GM21825 (cell line): ENCODE measurements at regions not wholly inside any gene's neighbourhood (a gene's known extent, or its start where the extent isn't known, plus 50 kb on each side); places are given as distances from the start of the nearest gene placed in this dataset.
"Not testable (repeated sequence)": the region's sequence is repeated elsewhere in the genome, so short reads cannot be mapped to it uniquely, and the experiment has no call there.

Experiments used
- ATAC-seq: cut with Tn5 transposase; IDR thresholded peaks from one replicate; pipeline ENCODE4 v1.9.1; 2021; ENCODE audit warnings: mild to moderate bottlenecking, moderate library complexity; ENCODE audit not compliant: unreplicated experiment

DNA sequence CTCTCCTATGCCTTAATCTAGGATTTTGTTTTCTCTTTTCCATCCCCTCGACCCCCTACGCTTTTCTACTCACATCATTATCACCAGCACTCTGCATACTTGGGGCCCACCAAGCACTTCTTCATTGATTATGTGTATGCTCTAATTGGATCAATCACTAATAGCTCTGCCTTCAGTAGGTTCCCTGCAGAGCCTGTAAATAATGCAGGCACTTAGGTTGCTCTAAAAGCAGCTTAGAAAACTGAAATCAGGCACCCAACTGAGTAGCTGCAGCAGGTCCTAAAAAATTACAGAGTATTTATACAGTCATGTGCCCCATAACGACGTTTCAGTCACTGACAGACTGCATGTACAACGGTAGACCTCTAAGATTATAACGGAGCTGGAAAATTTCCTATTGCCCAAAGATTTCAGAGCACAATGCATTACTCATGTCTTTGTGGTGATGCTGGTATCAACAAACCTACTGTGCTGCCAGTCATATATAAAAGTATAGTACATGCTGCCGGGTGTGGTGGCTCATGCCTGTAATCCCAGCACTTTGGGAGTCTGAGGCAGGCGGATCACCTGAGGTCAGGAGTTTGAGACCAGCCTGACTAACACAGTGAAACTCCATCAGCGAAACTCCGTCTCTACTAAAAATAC is 280.4 kb downstream of the HS3ST3B1 start:
- ATAC-seq: no peak

DNA sequence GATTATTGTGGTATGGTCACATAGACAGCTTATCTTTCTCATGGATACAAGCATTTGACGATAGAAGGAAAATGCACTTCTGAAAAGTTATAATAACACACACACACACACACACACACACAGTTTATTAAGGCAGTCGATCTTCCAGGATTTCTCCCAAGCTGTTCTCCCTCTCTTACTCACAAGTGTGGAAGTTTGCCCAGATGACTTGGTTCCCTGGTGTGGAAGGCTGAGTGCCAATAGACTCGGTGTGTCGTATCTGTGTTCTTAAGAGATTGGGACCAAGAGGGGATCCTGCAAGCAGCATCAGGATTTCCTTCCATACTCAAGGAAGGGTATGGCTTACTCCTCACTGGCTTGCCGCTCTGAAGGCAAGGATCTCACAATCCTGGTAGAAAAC is 279.6 kb downstream of the HS3ST3B1 start:
- no peak for ATAC-seq

GRCh38 chr17:14579716-14580115 is 278.8 kb downstream of the HS3ST3B1 start:
- ATAC-seq: no peak

GRCh38 chr17:14575471-14575953 is 274.6 kb downstream of the HS3ST3B1 start:
- no peak for ATAC-seq

GRCh38 chr17:14560325-14560724 is 259.4 kb downstream of the HS3ST3B1 start:
- ATAC-seq: not testable (repeated sequence)

GRCh38 chr17:14559264-14560119 is 258.6 kb downstream of the HS3ST3B1 start:
- ATAC-seq: no peak

DNA sequence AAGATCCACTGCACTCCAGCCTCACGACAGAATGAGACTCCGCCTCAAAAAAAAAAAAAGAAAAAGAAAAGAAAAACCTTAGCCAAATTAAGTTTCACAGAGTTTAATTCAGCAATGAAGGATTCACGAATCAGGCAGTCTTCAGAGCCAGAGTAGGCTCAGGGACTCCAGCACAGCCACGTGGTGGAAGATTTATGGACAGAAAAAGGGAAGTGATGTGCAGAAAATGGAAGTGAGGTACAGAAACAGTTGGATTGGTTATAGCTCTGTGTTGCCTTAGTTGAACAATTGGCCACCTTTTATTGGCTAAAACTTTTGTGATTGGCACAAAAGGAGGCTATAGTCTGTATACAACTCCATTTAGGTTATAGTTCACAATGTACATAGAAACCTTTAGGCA is 256.6 kb downstream of the HS3ST3B1 start:
- no peak for ATAC-seq

GRCh38 chr17:14553847-14554246 is 253.0 kb downstream of the HS3ST3B1 start:
- ATAC-seq: no peak

GRCh38 chr17:14552306-14552705 is 251.4 kb downstream of the HS3ST3B1 start:
- ATAC-seq: no peak

DNA sequence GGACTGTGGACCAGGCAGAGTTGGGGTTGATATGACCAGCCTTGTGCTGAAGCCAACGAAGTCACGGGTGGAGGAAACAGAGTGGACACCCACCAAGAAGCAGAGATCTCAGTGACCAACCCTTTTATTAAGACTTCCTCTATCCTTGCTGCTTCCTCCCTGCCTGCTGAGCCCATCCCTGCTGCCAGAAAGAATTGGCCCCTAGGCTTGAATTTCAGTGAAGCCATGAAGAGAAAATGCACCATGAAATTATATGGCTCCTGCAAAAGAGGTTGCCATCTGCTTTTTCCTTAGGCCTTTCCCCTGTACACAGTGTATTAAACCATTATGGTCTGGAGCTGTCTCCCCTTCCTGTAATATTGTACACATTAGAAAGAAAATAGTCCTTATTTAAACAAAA is 246.7 kb downstream of the HS3ST3B1 start:
- ATAC-seq: no peak

- ATAC-seq: no peak
Measured at GRCh38 chr17:14547016-14547415, 246.1 kb downstream of the HS3ST3B1 start.

DNA sequence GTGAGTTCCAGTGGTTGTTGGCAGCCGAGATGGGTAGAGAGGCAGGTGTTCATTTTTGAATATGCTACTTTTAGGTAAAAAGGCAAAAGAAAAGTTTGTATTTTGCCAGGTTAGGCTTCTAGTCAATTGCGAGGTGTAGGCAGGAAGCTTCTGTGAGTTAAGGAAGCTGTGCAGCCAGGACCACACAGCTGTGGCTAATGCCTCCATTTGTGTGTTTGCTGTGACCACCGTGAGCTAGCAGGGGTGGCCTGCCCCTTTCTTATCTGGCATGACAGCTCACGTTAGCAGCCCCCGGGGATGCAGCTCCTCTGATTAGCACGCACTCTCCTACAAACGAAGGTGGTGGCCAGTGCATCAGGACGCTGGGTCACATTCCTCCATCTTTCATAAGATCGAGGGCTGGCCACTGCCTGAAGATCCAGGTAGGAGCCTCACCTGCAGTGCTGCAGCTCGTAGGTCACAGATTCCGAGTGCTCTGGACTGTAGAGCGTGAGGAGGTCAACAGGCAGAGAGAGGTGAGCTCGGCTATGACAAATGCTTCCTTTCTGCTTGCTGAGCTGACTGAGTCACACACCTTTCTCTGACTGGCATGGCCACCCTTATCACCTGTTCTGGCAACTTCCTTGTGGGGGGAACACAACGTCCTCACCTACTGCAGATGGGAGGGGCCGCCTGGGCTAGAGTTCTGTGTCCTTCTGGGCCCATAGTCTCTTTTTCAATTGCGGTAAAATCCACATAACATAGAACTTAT is 244.4 kb downstream of the HS3ST3B1 start:
- no peak for ATAC-seq

- ATAC-seq: no peak
Measured at GRCh38 chr17:14541714-14542113, 240.8 kb downstream of the HS3ST3B1 start.

- no peak for ATAC-seq
Measured at GRCh38 chr17:14539801-14540200, 238.9 kb downstream of the HS3ST3B1 start.

- ATAC-seq: not testable (repeated sequence)
Measured at GRCh38 chr17:14532242-14532641, 231.4 kb downstream of the HS3ST3B1 start.

DNA sequence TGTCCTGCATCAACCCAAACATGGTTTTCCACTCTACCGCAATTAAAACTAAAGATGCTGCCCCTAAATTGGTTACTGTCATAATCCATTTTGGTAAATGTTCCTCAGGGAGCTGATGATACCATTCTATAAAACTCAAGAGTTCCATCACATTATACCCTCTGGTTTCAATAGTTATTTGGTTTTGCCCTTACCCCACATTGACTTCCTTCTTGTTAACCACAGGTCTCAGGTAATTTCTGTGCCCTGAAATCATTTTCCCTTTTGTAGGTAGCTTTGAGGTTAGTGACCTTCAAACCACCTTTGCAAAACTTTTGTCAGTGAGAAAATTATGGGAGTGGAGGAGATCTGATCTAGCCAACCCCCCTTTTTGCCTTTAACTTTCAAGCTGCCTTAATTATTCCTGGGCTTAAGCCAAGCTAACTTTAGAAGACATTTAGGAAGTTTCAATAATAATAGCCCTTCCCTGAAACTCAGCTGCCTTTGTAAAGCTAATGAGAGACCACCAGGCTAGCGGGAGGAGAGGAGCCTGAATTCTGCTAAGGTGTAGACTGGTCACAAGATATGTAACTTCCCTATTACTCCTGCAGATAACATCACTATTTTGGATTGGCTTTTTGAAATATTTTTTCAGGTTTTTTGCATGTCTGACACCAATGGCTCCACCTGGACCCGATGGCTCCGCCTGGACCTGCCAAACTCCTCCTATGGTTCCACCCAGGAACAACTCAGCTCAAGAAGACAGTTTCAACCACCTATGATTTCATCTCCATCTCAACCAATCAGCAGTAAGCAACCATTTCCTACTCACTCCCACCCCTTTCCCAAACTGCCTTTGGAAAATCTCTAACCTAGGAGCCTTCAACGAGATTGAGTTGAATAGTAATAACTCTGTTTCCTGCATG is 224.9 kb downstream of the HS3ST3B1 start:
- no peak for ATAC-seq

- ATAC-seq: no peak
Measured at GRCh38 chr17:14522795-14523387, 222.0 kb downstream of the HS3ST3B1 start.

GRCh38 chr17:14518919-14519318 is 218.0 kb downstream of the HS3ST3B1 start:
- not testable (repeated sequence) for ATAC-seq

GRCh38 chr17:14514973-14515372 is 214.1 kb downstream of the HS3ST3B1 start:
- no peak for ATAC-seq

DNA sequence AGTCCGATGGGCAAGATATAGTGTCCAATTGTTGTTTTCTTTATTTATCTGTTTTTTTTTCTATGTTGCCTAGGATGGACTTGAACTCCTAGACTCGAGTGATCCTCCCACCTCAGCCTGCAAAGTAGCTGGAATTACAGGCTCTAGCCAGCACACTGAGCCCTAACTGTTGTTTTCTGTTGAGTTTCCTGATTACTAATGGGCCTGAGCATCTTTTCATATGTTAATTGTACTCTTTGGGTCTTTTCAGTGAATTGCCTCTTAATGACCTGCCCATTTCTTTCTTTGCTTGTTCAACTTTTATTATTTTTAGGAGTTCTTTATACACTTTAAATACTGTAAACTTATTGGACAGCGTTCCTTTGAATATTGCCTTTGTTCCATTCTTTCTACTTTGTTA is 213.0 kb downstream of the HS3ST3B1 start:
- ATAC-seq: no peak
